Upper lobe of left lung (tissue), 6 donors: ENCODE measurements at regions not wholly inside any gene's neighbourhood (a gene's known extent, or its start where the extent isn't known, plus 50 kb on each side); places are given as distances from the start of the nearest gene placed in this dataset.
"Not testable (repeated sequence)": the region's sequence is repeated elsewhere in the genome, so short reads cannot be mapped to it uniquely, and the experiment has no call there.

Experiments used
- ATAC-seq, 2 donors: fragments of 200-7000 bp; cut with Tn5 transposase; one replicate each; pipeline ENCODE4 v1.9.1; 2022; ENCODE audit warnings: mild to moderate bottlenecking in 2 of 2, moderate library complexity in 2 of 2; ENCODE audit not compliant: low FRiP score in 2 of 2
- DNase-seq, 2 donors: peaks; one replicate each; pipeline ENCODE4 v3.0.0-alpha.2; 2019 to 2020
- H3K27ac ChIP-seq, 4 donors: fragments of 200-600 bp; sonication (generic); one replicate each; pipeline ENCODE4 v1.5.1; 2016 to 2019
- H3K27me3 ChIP-seq, 4 donors: fragments of 200-600 bp; sonication (generic); one replicate each; pipeline ENCODE4 v1.5.1; 2017 to 2019
- H3K36me3 ChIP-seq, 4 donors: fragments of 200-600 bp; sonication (generic); one replicate each; pipeline ENCODE4 v1.5.1; 2016 to 2019
- H3K4me1 ChIP-seq, 4 donors: fragments of 200-600 bp; sonication (generic); one replicate each; pipeline ENCODE4 v1.5.1; 2018 to 2019
- H3K4me3 ChIP-seq, 4 donors: fragments of 200-600 bp; sonication (generic); one replicate each; pipeline ENCODE4 v1.5.1; 2017 to 2019; ENCODE audit warnings: mild to moderate bottlenecking in 2 of 4, moderate library complexity in 1 of 4
- H3K9me3 ChIP-seq, 4 donors: fragments of 200-600 bp; sonication (generic); one replicate each; pipeline ENCODE4 v1.5.1; 2018 to 2019
- EP300 ChIP-seq, 4 donors: sonication (generic); formaldehyde crosslinking; IDR thresholded peaks; one replicate each; pipeline ENCODE4 v1.5.1; 2017; ENCODE audit warnings: antibody characterized with exemption in 4 of 4, control low read depth in 2 of 4
- POLR2A ChIP-seq, 4 donors: fragments of 450-650 bp; IDR thresholded peaks; one replicate each; pipeline ENCODE4 v1.5.1; 2016 to 2017; ENCODE audit warnings: antibody characterized with exemption in 4 of 4, mild to moderate bottlenecking in 2 of 4
- POLR2AphosphoS5 ChIP-seq, 2 donors: sonication (generic); formaldehyde crosslinking; IDR thresholded peaks; one replicate each; pipeline ENCODE4 v1.5.1; 2017; ENCODE audit warnings: antibody characterized with exemption in 2 of 2
- WGBS, 2 donors: methylation state at CpG; one replicate each; pipeline ENCODE4 v1.1.5; 2017 to 2018; 5-methylcytosine and 5-hydroxymethylcytosine counted together
- small RNA-seq, 4 donors: library from RNA; depleted of rRNA; stranded (forward); fragments of <200 nt; gene quantifications; one replicate each; pipeline ENCODE3, GENCODE V24; 2016
- TF ChIP-seq, protein P1 (sequence below), 6 experiments: fragments of 450-650 bp in 4 of 6; fragments of 200-600 bp in 2 of 6; sonication (generic) in 2 of 6; IDR thresholded peaks; one replicate each; pipeline ENCODE4 v1.5.1; 2016 to 2019; ENCODE audit warnings: antibody characterized with exemption in 6 of 6
- donor health status: DM: no; HTN: no; CAD: no; lungs with moderate emphysema.
- donor health status: DM: no; HTN: yes; CAD: no; lungs with severe emphysema.

DNA sequence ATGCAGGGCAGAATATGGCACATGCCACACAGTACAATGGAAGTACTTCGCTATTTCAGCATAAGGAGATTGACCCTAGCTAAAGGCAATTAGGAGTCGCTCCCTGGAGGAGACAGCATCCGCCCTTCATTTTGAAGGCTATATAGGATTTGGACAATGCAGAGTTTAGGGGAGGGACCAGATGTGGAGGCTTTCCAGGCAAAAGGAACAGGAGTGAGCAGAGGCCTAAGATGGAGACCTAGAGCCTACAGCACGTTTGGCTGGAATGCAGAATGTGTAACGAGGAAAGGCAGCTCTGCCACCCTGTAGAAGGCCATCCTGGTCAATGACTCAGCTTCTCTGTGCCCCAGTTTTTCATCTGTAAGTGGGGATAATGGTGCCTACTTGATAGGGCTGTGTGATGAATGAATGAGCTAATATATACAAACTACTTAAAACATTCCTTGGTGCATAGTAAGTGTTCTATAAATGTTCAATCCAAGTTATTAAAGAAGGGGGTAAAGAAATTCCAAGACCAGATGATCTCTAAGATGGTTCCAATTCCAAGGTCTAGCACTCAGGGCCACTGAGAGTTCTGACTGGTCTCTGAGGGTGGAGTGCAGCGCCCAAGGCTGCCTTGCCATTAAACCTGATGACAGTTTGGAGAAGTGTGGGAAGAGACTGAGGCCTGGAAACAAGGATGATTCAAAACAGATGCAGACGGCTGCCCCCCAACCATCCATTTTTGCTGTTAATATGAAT is 54.3 kb upstream of the FRMD6 start:
- Histone ChIP-seq H3K36me3 (no peaks in the 10 kb centered on the region), H3K9me3 (no peaks in the 10 kb centered on the region), H3K4me3 (no peak overlapping the region), H3K27me3 (no peaks in the 10 kb centered on the region), H3K4me1 (no peaks in the 10 kb centered on the region), H3K27ac (no peak overlapping the region)
- no peak for DNase-seq
- TF ChIP-seq POLR2A (IDR thresholded peaks at IDR 0.05) (no peak), EP300 (IDR thresholded peaks at IDR 0.05) (no peak), POLR2AphosphoS5 (IDR thresholded peaks at IDR 0.05) (no peak)
- TF ChIP-seq, protein P1, sequence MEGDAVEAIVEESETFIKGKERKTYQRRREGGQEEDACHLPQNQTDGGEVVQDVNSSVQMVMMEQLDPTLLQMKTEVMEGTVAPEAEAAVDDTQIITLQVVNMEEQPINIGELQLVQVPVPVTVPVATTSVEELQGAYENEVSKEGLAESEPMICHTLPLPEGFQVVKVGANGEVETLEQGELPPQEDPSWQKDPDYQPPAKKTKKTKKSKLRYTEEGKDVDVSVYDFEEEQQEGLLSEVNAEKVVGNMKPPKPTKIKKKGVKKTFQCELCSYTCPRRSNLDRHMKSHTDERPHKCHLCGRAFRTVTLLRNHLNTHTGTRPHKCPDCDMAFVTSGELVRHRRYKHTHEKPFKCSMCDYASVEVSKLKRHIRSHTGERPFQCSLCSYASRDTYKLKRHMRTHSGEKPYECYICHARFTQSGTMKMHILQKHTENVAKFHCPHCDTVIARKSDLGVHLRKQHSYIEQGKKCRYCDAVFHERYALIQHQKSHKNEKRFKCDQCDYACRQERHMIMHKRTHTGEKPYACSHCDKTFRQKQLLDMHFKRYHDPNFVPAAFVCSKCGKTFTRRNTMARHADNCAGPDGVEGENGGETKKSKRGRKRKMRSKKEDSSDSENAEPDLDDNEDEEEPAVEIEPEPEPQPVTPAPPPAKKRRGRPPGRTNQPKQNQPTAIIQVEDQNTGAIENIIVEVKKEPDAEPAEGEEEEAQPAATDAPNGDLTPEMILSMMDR (IDR thresholded peaks at IDR 0.05): no peak
- 91 to 94% methylated on average over 7 of the region's 7 CpGs for WGBS, 2 donors
- ATAC-seq: no peak

DNA sequence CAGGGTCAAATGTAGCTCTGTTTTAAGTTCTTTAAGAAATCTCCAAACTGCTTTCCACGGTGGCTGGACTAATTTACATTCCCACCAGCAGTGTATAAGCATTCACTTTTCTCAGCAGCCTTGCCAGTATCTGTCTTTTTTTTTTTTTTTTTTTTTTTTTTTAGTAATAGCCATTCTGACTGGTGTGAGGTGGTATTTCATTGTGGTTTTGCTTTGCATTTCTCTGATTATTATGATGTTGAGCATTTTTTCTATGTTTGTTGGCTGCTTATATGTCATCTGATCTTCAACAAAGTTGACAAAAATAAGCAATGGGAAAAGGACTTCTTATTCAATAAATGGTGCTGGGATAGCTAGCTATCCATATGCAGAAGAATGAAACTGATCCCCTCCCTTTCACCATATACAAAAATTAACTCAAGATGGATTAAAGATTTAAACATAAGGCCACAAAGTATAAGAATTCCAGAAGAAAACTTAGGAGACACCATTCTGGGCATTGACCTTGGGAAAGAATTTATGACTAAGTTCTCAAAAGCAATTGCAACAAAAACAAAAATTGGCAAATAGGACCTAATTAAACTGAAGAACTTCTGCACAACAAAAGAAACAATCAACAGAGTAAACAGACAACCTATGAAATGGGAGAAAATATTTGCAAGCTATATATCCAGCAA is 52.6 kb upstream of the FRMD6 start:
- not testable (repeated sequence) for H3K9me3 ChIP-seq, H3K36me3 ChIP-seq, ATAC-seq, H3K27me3 ChIP-seq, H3K4me3 ChIP-seq, H3K27ac ChIP-seq, H3K4me1 ChIP-seq, DNase-seq
- 71 to 85% methylated on average over 1 of the region's 1 CpG for WGBS, 2 donors

DNA sequence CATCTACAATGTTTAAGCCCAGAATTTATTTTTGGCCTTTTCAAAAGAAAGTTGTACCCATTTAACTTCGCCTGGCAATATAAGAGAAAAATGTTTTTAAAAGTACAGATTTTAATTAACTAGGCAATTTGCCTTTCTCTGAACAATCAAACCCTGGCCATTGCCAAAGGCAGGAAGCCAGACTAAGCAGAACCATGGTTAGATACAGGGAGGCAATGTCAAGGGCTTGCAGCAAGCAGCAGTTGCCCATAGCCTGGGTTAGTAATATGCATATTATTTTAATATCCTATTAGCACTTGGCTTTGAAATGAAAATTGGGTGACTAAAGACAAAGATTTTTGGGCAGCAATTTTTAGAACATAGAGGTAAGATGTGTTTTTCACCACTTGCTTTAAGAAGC is 51.1 kb upstream of the FRMD6 start:
- Histone ChIP-seq H3K9me3 (no peaks in the 10 kb centered on the region), H3K4me3 (no peak overlapping the region), H3K27me3 (no peaks in the 10 kb centered on the region), H3K27ac (no peak overlapping the region), H3K4me1 (no peaks in the 10 kb centered on the region), H3K36me3 (no peaks in the 10 kb centered on the region)
- DNase-seq: no peak
- 78 to 92% methylated on average over 1 of the region's 1 CpG for WGBS, 2 donors
- TF ChIP-seq POLR2AphosphoS5 (IDR thresholded peaks at IDR 0.05): no peak
- no peak for TF ChIP-seq EP300 (IDR thresholded peaks at IDR 0.05)
- TF ChIP-seq, protein P1 (IDR thresholded peaks at IDR 0.05): no peak
- TF ChIP-seq POLR2A (IDR thresholded peaks at IDR 0.05): no peak
- ATAC-seq: no peak

Small RNAs in the stretch of these regions (small RNA-seq; reads per million reads assigned to genes)
- gene RNU6-1291P: 0 reads per million in 4 donors
